Panc1 (cell line): ENCODE measurements at regions not wholly inside any gene's neighbourhood (a gene's known extent, or its start where the extent isn't known, plus 50 kb on each side); places are given as distances from the start of the nearest gene placed in this dataset.

Experiments used
- ATAC-seq: fragments of 200-7000 bp; cut with Tn5 transposase; 2 replicates; pipeline ENCODE4 v1.9.1; 2020; ENCODE audit warnings: mild to moderate bottlenecking, moderate library complexity
- BruUV-seq: library from RNA; stranded (reverse); fragments of 400-500 nt; replicated peaks from 2 replicates; lab custom pipeline; 2021; lab: Mats Ljungman, UMichigan
- CTCF ChIA-PET: fragments of 300-600 bp; sonication (Branson Sonifier 250); formaldehyde crosslinking; loops from one replicate; lab custom pipeline; 2022; ENCODE audit warnings: antibody characterized with exemption; lab: Charles Lee
- POLR2A ChIA-PET: fragments of 300-600 bp; sonication (Branson Sonifier 250); formaldehyde crosslinking; loops from one replicate; lab custom pipeline; 2022; ENCODE audit warnings: antibody characterized with exemption; lab: Charles Lee
- DNase-seq: peaks from one replicate; pipeline ENCODE4 v3.0.0-alpha.2; 2010; ENCODE audit warnings: low read depth, low spot score
- H3K27ac ChIP-seq: 2 replicates; pipeline ENCODE4 v1.5.1; 2011; ENCODE audit warnings: mild to moderate bottlenecking, low read length, inconsistent platforms
- H3K27me3 ChIP-seq: fragments of 200-500 bp; sonication (Bioruptor generic); 2 replicates; pipeline ENCODE4 v1.6.0; 2014; ENCODE audit warnings: low read length, inconsistent platforms; ENCODE audit not compliant: control insufficient read depth, insufficient read depth
- H3K36me3 ChIP-seq: fragments of 200-500 bp; sonication (Bioruptor generic); 2 replicates; pipeline ENCODE4 v1.5.1; 2014; ENCODE audit warnings: inconsistent platforms, mild to moderate bottlenecking, low read length, moderate library complexity; ENCODE audit not compliant: control insufficient read depth, insufficient read depth
- H3K4me1 ChIP-seq: 2 replicates; pipeline ENCODE4 v1.5.1; 2011; ENCODE audit warnings: inconsistent platforms, mild to moderate bottlenecking, low read length, moderate library complexity; ENCODE audit not compliant: control insufficient read depth, insufficient read depth
- H3K4me3 ChIP-seq, 2 experiments: 2 replicates each; pipeline ENCODE4 v1.5.1; 2011 to 2012; ENCODE audit warnings: low read depth in 2 of 2, low read length in 2 of 2, mild to moderate bottlenecking in 2 of 2, inconsistent platforms in 1 of 2, moderate library complexity in 1 of 2
- H3K9me3 ChIP-seq: fragments of 200-500 bp; sonication (Bioruptor generic); 2 replicates; pipeline ENCODE4 v1.5.1; 2014; ENCODE audit warnings: low read depth, mild to moderate bottlenecking, inconsistent platforms, low read length, moderate library complexity; ENCODE audit not compliant: control insufficient read depth, insufficient read depth
- CTCF ChIP-seq: fragments of 450-650 bp; IDR thresholded peaks from 2 replicates; pipeline ENCODE4 v1.5.1; 2017; ENCODE audit warnings: mild to moderate bottlenecking
- POLR2AphosphoS5 ChIP-seq: IDR thresholded peaks from 2 replicates; pipeline ENCODE4 v1.6.1; 2012; ENCODE audit warnings: mild to moderate bottlenecking, low read depth, low read length, moderate library complexity
- REST ChIP-seq, 2 experiments: IDR thresholded peaks; 2 replicates each; pipeline ENCODE4 v1.6.1; 2011 to 2012; ENCODE audit warnings: low read depth in 2 of 2, control low read depth in 1 of 2, low read length in 1 of 2, mild to moderate bottlenecking in 1 of 2, moderate library complexity in 1 of 2; ENCODE audit not compliant: insufficient read depth in 1 of 2
- SIN3A ChIP-seq: IDR thresholded peaks from 2 replicates; pipeline ENCODE4 v1.6.1; 2012; ENCODE audit warnings: low read depth, mild to moderate bottlenecking, low read length, moderate library complexity, borderline replicate concordance; ENCODE audit not compliant: insufficient read depth
- TCF7L2 ChIP-seq: IDR thresholded peaks from 2 replicates; pipeline ENCODE4 v1.6.1; 2011; ENCODE audit warnings: mild to moderate bottlenecking, low read depth, low read length, inconsistent platforms
- in situ Hi-C: cut with HindIII; loops from 2 replicates; pipeline ENCODE4 v1.10.0; 2016; ENCODE audit warnings: low sequenced_read_pairs, low pct_unique_long_range_greater_than_20kb
- intact Hi-C: fragments of 100-400 bp; cut with micrococcal nuclease; formaldehyde crosslinking; loops from one replicate; pipeline ENCODE4 v1.10.0; 2022; ENCODE audit not compliant: unreplicated experiment

GRCh38 chr10:8221451-8221850 lies 167.0 kb downstream of the GATA3 start:
- H3K9me3 ChIP-seq: no peaks in the 10 kb centered on the region
- POLR2A ChIA-PET: no interaction called here
- CTCF ChIA-PET: no interaction called here
- ATAC-seq (no peak), DNase-seq (no peak)
- no peak overlapping the region for H3K4me3 ChIP-seq
- in situ Hi-C loops: no loop called here
- TF ChIP-seq CTCF (no peak), SIN3A (no peak), TCF7L2 (no peak), POLR2AphosphoS5 (no peak), REST (IDR thresholded peaks at IDR 0.05; ENCODE audit: insufficient read depth in 1 of 2, low read depth in 2 of 2, low read length in 1 of 2) (no peak)
- no peaks in the 10 kb centered on the region for H3K27me3 ChIP-seq
- no peaks in the 10 kb centered on the region for H3K36me3 ChIP-seq
- no peak overlapping the region for H3K27ac ChIP-seq
- H3K4me1 ChIP-seq: no peaks in the 10 kb centered on the region
- intact Hi-C loops: no loop called here
- BruUV-seq: no TSS peak

- H3K36me3 ChIP-seq: no peaks in the 10 kb centered on the region
- H3K4me3 ChIP-seq: no peak overlapping the region
- ATAC-seq: no peak
- BruUV-seq: no TSS peak
- ChIA-PET POLR2A (interaction anchor here (0.6 kb wide), 1 partner anchor 68 kb away, joined by 4 read pairs; no protein-coding TSS in a partner anchor), CTCF (no interaction called here)
- no peaks in the 10 kb centered on the region for H3K27me3 ChIP-seq
- in situ Hi-C loops (no loop called here), intact Hi-C loops (no loop called here)
- no peak overlapping the region for H3K27ac ChIP-seq
- no peaks in the 10 kb centered on the region for H3K9me3 ChIP-seq
- TF ChIP-seq POLR2AphosphoS5: no peak
- no peak for TF ChIP-seq REST (IDR thresholded peaks at IDR 0.05; ENCODE audit: insufficient read depth in 1 of 2, low read depth in 2 of 2, low read length in 1 of 2)
- no peak for TF ChIP-seq CTCF
- TF ChIP-seq TCF7L2: no peak
- no peak for TF ChIP-seq SIN3A
- DNase-seq: no peak
- H3K4me1 ChIP-seq: no peaks in the 10 kb centered on the region
Measured at GRCh38 chr10:8224591-8224990, 170.1 kb downstream of the GATA3 start.
